AG09309 (cell line): ENCODE measurements at regions not wholly inside any gene's neighbourhood (a gene's known extent, or its start where the extent isn't known, plus 50 kb on each side); places are given as distances from the start of the nearest gene placed in this dataset.

ENCODE experiments used
- DNase-seq: peaks from one replicate; pipeline ENCODE4 v3.0.0-alpha.2; 2010; ENCODE audit warnings: low read depth
- H3K4me3 ChIP-seq: 2 replicates; pipeline ENCODE4 v1.5.1; 2011; ENCODE audit warnings: mild to moderate bottlenecking, low read depth, low read length, moderate library complexity; ENCODE audit not compliant: control insufficient read depth
- TF ChIP-seq, protein P1 (sequence below): IDR thresholded peaks from 2 replicates; pipeline ENCODE4 v1.5.1; 2011; ENCODE audit warnings: mild to moderate bottlenecking, low read depth, low read length, inconsistent platforms; ENCODE audit not compliant: insufficient read depth, control insufficient read depth; ENCODE audit errors: missing control alignments

DNA sequence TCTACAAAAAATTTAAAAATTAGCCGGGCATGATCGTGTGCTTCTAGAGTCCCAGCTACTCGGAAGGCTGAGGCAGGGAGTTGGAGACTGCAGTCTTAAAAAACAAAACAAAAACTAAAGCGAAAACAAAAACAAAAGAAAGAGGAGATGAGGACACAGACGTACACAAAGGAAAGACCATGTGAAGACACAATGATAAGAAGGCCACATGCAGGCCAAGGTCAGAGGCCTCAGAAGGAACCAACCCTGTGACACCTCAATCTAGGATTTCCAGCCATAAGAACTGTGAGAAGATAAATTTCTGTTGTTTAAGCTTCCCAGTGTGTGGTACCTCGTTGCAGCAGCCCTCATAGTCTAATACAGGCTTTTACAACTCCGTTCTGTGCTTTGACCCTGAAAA lies 177.0 kb upstream of the ATP6AP2 start:
- H3K4me3 ChIP-seq: no peak overlapping the region
- DNase-seq: no peak
- TF ChIP-seq, protein P1, sequence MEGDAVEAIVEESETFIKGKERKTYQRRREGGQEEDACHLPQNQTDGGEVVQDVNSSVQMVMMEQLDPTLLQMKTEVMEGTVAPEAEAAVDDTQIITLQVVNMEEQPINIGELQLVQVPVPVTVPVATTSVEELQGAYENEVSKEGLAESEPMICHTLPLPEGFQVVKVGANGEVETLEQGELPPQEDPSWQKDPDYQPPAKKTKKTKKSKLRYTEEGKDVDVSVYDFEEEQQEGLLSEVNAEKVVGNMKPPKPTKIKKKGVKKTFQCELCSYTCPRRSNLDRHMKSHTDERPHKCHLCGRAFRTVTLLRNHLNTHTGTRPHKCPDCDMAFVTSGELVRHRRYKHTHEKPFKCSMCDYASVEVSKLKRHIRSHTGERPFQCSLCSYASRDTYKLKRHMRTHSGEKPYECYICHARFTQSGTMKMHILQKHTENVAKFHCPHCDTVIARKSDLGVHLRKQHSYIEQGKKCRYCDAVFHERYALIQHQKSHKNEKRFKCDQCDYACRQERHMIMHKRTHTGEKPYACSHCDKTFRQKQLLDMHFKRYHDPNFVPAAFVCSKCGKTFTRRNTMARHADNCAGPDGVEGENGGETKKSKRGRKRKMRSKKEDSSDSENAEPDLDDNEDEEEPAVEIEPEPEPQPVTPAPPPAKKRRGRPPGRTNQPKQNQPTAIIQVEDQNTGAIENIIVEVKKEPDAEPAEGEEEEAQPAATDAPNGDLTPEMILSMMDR: no peak

DNA sequence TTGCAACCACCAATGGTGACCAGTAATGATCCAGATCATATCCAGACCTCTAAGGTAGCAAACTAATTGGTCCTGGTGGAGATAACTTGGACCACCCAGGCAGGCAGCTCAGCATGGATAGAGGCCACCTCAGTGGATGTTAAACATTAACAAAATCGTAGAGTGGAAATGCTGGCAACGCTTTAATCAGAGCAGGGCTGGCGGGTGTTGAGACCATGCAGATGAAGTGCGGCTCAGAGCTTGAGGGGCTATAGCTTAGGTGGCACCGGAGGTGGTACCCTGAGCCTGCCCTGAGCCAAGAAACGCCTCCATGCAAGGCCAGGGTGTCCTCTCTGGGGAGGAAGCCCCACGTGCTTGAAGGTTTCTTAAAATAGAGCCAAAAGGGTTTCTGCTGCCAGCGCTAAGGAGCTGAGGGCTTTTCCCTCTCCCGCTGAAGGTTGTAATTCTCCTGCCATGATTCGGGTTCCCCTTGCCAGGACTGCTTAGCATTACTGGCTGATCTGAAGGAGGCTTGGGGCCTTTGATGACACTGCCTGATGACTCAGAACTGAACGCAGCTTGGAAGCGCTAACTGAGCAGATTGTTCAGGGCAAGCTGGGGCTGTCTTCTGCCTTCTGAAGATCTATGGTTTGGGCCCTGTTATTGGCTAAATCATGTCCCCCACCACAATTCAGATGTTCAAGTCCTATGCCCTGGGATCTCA lies 177.8 kb upstream of the ATP6AP2 start:
- TF ChIP-seq, protein P1: no peak
- no peak overlapping the region for H3K4me3 ChIP-seq
- peak; percentile 1 for DNase-seq

DNA sequence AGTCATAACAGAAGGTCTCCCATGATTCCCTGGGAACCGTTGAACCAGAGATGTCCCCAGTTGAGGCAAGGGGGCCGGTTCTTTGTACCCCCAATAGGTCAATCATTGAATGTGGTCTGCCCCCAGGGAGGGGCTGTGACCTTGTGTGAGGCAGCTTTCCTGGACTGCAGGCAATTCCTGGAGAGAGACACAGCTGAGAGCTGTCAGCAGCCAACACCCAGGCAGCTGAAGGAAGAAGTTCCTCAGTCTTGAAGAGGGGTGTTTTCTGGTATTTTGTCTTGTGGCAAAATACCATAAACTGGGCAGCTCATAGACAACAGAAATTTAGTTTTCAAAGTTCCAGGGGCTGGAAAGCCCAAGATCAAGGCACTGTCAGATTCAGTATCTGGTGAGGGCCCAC lies 185.7 kb upstream of the ATP6AP2 start:
- DNase-seq: no peak
- no peak overlapping the region for H3K4me3 ChIP-seq
- TF ChIP-seq, protein P1: no peak

DNA sequence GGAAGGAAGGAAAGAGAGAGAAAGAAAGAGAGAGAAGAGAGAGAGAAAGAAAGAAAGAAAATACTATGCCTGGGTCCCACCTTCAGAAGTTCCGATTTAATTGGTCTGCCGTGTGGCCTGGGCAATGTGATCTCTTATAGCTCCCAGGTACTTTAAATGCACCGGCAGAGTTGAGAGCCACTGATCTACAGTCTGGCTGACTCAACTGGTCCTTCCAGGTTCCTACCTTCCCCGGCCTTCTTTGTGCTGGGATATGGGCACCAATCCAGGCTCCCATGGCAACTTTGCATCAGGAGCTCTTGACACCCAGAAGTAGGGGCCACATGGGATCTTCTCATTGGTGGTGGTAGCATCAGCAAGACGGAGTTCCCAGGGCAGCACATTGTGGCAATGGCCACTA lies 186.5 kb upstream of the ATP6AP2 start:
- TF ChIP-seq, protein P1: no peak
- H3K4me3 ChIP-seq: no peak overlapping the region
- DNase-seq: no peak

DNA sequence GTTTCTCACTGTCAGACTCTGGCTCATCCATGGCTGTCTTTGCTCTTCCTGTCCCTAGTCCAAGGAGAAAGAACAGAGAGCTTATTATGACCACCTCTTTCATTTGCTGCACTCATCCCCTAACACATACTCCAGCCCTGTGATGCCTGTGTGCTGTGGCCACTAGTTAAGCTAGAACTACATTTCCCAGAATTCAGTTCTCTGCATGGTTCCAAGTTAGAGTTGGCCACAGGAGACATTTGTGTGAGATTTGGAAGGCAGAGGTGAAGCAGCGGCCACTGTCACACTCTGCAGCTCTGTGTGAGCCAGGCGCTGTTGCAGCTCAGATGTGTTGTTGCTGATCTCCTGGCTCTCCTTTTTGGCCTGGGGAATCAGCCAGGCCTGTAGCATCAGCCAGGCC lies 188.2 kb upstream of the ATP6AP2 start:
- DNase-seq: no peak
- TF ChIP-seq, protein P1: no peak
- no peak overlapping the region for H3K4me3 ChIP-seq

DNA sequence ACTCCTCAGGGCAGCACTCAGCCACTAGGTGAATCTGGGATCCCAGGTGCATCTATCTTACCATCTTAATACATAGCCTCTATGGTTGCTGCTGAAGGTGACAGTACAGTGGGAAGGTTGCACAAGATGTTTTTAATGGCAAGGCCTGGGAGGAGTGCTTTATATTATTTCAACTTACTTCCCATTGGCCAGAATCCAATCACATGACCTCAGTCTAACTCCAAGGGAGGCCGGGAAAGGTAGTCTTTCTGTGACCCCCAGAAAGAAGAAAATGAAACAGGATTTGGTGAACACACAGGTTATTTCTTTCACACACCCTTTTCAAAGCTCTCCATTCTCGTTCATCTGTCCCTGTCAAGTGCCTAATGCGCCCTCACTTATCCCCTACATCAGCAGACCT lies 189.1 kb upstream of the ATP6AP2 start:
- TF ChIP-seq, protein P1: no peak
- no peak for DNase-seq

DNA sequence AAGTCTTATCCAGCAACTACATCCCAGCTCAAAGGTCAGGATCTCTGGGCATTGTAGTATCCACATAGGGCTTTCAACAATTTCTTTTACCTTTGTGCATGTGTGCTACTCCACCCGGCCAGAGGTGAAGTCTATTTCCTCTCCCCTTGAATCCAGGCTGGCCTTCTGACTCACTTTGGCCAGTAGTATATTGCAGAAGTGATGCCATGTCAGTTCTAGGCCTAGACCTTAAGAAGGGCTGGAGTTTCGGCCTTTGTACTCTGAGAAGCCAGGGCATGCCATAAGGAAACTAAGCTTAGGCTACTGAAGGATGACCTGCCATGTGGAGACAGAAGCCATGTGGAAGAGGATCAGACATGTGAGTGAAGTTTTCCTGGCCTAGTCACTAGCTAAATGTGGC lies 191.2 kb upstream of the ATP6AP2 start:
- no peak for DNase-seq
- TF ChIP-seq, protein P1: no peak
- no peak overlapping the region for H3K4me3 ChIP-seq

More for the DNA sequence above, 189.1 kb upstream of the ATP6AP2 start:
- no peak overlapping the region for H3K4me3 ChIP-seq
